CD4-positive, alpha-beta T cell (primary cell): ENCODE measurements at regions not wholly inside any gene's neighbourhood (a gene's known extent, or its start where the extent isn't known, plus 50 kb on each side); places are given as distances from the start of the nearest gene placed in this dataset.

Experiments used
- ATAC-seq: fragments of 200-7000 bp; cut with Tn5 transposase; one replicate; pipeline ENCODE4 v1.10.0; 2022; ENCODE audit warnings: mild to moderate bottlenecking; ENCODE audit not compliant: poor library complexity
- CTCF ChIA-PET: fragments of 350-600 bp; sonication (Branson Sonifier 250); formaldehyde crosslinking; loops from one replicate; lab custom pipeline; 2021; ENCODE audit warnings: antibody characterized with exemption, inconsistent platforms; lab: Charles Lee
- POLR2A ChIA-PET: fragments of 350-600 bp; sonication (Branson Sonifier 250); formaldehyde crosslinking; loops from one replicate; lab custom pipeline; 2021; ENCODE audit warnings: antibody characterized with exemption, inconsistent platforms; lab: Charles Lee
- DNase-seq, 14 experiments: peaks; one replicate each; pipeline ENCODE4 v3.0.0-alpha.2; 2013 to 2020; ENCODE audit warnings: mixed read lengths in 2 of 14
- H3K27ac ChIP-seq, 2 donors: one replicate each; pipeline versions ENCODE4 v1.5.1 to v1.7.0; 2013; ENCODE audit warnings: low read length in 2 of 2, low read depth in 1 of 2, mild to moderate bottlenecking in 1 of 2
- H3K27me3 ChIP-seq, 2 experiments: 1 replicate in 1 of 2; 2 replicates in 1 of 2; pipeline versions ENCODE4 v1.6.1 to v1.7.0; 2013; ENCODE audit warnings: low read length in 2 of 2, control low read depth in 1 of 2, mild to moderate bottlenecking in 1 of 2, moderate library complexity in 1 of 2; ENCODE audit not compliant: insufficient read depth in 2 of 2, control insufficient read depth in 1 of 2
- H3K36me3 ChIP-seq: one replicate; pipeline ENCODE4 v1.6.1; 2013; ENCODE audit warnings: low read length, control low read depth; ENCODE audit not compliant: insufficient read depth
- H3K4me1 ChIP-seq: one replicate; pipeline ENCODE4 v1.6.1; 2013; ENCODE audit warnings: low read length, control low read depth; ENCODE audit not compliant: insufficient read depth
- H3K4me3 ChIP-seq: one replicate; pipeline ENCODE4 v1.5.1; 2013; ENCODE audit warnings: mild to moderate bottlenecking, low read length, moderate library complexity
- H3K9me3 ChIP-seq, 2 experiments: 1 replicate in 1 of 2; 2 replicates in 1 of 2; pipeline versions ENCODE4 v1.6.1 to v1.7.0; 2013; ENCODE audit warnings: low read length in 2 of 2, mild to moderate bottlenecking in 2 of 2, control low read depth in 1 of 2, moderate library complexity in 1 of 2; ENCODE audit not compliant: control insufficient read depth in 1 of 2, insufficient read depth in 1 of 2
- H3K27ac Mint-ChIP-seq: one replicate; pipeline ENCODE4 v1.8.0; 2020; ENCODE audit warnings: mixed read lengths
- H3K27me3 Mint-ChIP-seq: one replicate; pipeline ENCODE4 v1.8.0; 2021; ENCODE audit warnings: mixed read lengths
- H3K36me3 Mint-ChIP-seq: one replicate; pipeline ENCODE4 v1.8.0; 2021; ENCODE audit warnings: low read depth, mixed read lengths
- H3K4me1 Mint-ChIP-seq: one replicate; pipeline ENCODE4 v1.8.0; 2021; ENCODE audit warnings: low read depth, mixed read lengths
- H3K4me3 Mint-ChIP-seq: one replicate; pipeline ENCODE4 v1.8.0; 2020; ENCODE audit warnings: mild to moderate bottlenecking, mixed read lengths
- H3K9me3 Mint-ChIP-seq: one replicate; pipeline ENCODE4 v1.8.0; 2020; ENCODE audit warnings: mixed read lengths
- CTCF ChIP-seq: fragments of 200-600 bp; IDR thresholded peaks from one replicate; pipeline ENCODE4 v1.8.0; 2022; ENCODE audit warnings: antibody characterized with exemption, mild to moderate bottlenecking
- intact Hi-C, 2 experiments: fragments of 100-400 bp; cut with DNase I in 1 of 2; cut with micrococcal nuclease in 1 of 2; formaldehyde crosslinking; loops; one replicate each; pipeline versions ENCODE4 v1.15.1 to v1.9.0; 2023 to 2025; cut with DNase I, micrococcal nuclease

GRCh38 chr10:27448921-27449320 is 55.2 kb upstream of the RAB18 start:
- no peaks in the 10 kb centered on the region for H3K27me3 ChIP-seq
- ChIA-PET CTCF (no interaction called here), POLR2A (interaction anchor here (0.7 to 1.4 kb wide), 2 partner anchors 55 to 196 kb away, joined by 3 to 10 read pairs; partner anchors contain the start of gene RAB18)
- intact Hi-C loops = loop anchor here (5.0 to 10.0 kb wide), 6 partner anchors 56 to 943 kb away; partner anchors contain the start of gene RAB18 (in 1 of the 2)
- DNase-seq (peak in 2 of 14 experiments; percentile 26 to 46), ATAC-seq (no peak)
- Mint-ChIP-seq H3K4me1 (peaks cover 17% of the 10 kb centered on the region), H3K27ac (no peak overlapping the region), H3K4me3 (no peak overlapping the region), H3K36me3 (no peaks in the 10 kb centered on the region), H3K9me3 (no peaks in the 10 kb centered on the region), H3K27me3 (no peaks in the 10 kb centered on the region)
- no peaks in the 10 kb centered on the region for H3K36me3 ChIP-seq
- H3K27ac ChIP-seq = no peak overlapping the region
- H3K4me1 ChIP-seq = peaks cover 3% of the 10 kb centered on the region
- TF ChIP-seq CTCF = no peak
- no peak overlapping the region for H3K4me3 ChIP-seq
- no peaks in the 10 kb centered on the region for H3K9me3 ChIP-seq

DNA sequence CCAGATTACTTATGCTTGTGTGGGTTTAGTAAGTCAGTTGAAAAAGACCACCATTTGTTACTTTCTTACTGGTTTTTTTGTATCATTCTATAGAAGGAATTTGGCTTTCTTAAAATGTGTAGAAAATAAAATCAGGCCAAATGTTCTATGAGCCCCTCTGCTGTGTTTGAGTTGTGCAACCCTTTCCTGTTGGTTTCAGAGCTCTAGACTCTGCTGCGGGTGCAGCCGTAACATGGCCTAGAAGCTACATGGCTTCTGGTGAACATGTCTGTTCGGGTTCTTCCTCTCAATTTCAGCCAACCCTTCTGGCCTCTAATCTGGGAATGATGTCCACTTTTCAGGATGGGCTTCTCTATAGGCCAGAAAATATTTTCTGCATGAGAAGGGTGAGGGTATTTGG is 56.6 kb upstream of the RAB18 start:
- no peak overlapping the region for H3K4me3 Mint-ChIP-seq
- no peaks in the 10 kb centered on the region for H3K36me3 ChIP-seq
- peaks cover 3% of the 10 kb centered on the region for H3K4me1 ChIP-seq
- H3K27ac ChIP-seq = no peak overlapping the region
- intact Hi-C loops = loop anchor here (5.0 to 10.0 kb wide), 6 partner anchors 57 to 945 kb away; partner anchors contain the start of gene RAB18 (in 1 of the 2)
- no peak for TF ChIP-seq CTCF
- no peaks in the 10 kb centered on the region for H3K27me3 ChIP-seq
- ATAC-seq (no peak), DNase-seq (no peak)
- peaks cover 17% of the 10 kb centered on the region for H3K4me1 Mint-ChIP-seq
- no peak overlapping the region for H3K27ac Mint-ChIP-seq
- no peaks in the 10 kb centered on the region for H3K9me3 ChIP-seq
- H3K4me3 ChIP-seq = no peak overlapping the region
- ChIA-PET POLR2A (interaction anchor here (0.9 to 1.4 kb wide), 2 partner anchors 18 to 57 kb away, joined by 3 to 10 read pairs; partner anchors contain the start of gene RAB18), CTCF (no interaction called here)
- no peaks in the 10 kb centered on the region for H3K9me3 Mint-ChIP-seq
- H3K27me3 Mint-ChIP-seq = no peaks in the 10 kb centered on the region
- no peaks in the 10 kb centered on the region for H3K36me3 Mint-ChIP-seq

GRCh38 chr10:27446091-27446918 is 57.8 kb upstream of the RAB18 start:
- H3K27ac Mint-ChIP-seq = no peak overlapping the region
- H3K4me1 ChIP-seq = peaks cover 3% of the 10 kb centered on the region

More at GRCh38 chr10:27446091-27446918, 57.8 kb upstream of the RAB18 start:
- ATAC-seq (peak; percentile 52), DNase-seq (peak in 3 of 14 experiments; percentile 53 to 57 (median 55))
- no peaks in the 10 kb centered on the region for H3K9me3 Mint-ChIP-seq
- Histone ChIP-seq H3K36me3 (no peaks in the 10 kb centered on the region), H3K27me3 (no peaks in the 10 kb centered on the region), H3K9me3 (no peaks in the 10 kb centered on the region), H3K27ac (no peak overlapping the region), H3K4me3 (no peak overlapping the region)
- no peaks in the 10 kb centered on the region for H3K27me3 Mint-ChIP-seq
- peak; percentile 67 for TF ChIP-seq CTCF
- H3K36me3 Mint-ChIP-seq = no peaks in the 10 kb centered on the region
- H3K4me1 Mint-ChIP-seq = peaks cover 17% of the 10 kb centered on the region
- ChIA-PET CTCF (interaction anchor here (0.8 kb wide), 2 partner anchors 58 to 210 kb away, joined by 3 to 5 read pairs; partner anchors contain the start of gene RAB18), POLR2A (no interaction called here)
- no peak overlapping the region for H3K4me3 Mint-ChIP-seq
- intact Hi-C loops = loop anchor here (1.0 to 10.0 kb wide), 7 partner anchors 58 to 946 kb away; partner anchors contain the start of gene RAB18 (in 1 of the 2)
